Suprapubic skin (tissue), 4 donors: ENCODE measurements at regions not wholly inside any gene's neighbourhood (a gene's known extent, or its start where the extent isn't known, plus 50 kb on each side); places are given as distances from the start of the nearest gene placed in this dataset.

Source experiments
- DNase-seq, 2 donors: peaks; one replicate each; pipeline ENCODE4 v3.0.0-alpha.2; 2019; ENCODE audit warnings: low spot score in 2 of 2
- H3K27ac ChIP-seq: fragments of 200-600 bp; sonication (generic); one replicate; pipeline ENCODE4 v1.5.1; 2019
- H3K27me3 ChIP-seq: fragments of 200-600 bp; sonication (generic); one replicate; pipeline ENCODE4 v1.5.1; 2019
- H3K36me3 ChIP-seq: fragments of 200-600 bp; sonication (generic); one replicate; pipeline ENCODE4 v1.5.1; 2019
- H3K4me1 ChIP-seq: fragments of 200-600 bp; sonication (generic); one replicate; pipeline ENCODE4 v1.5.1; 2019
- H3K4me3 ChIP-seq: fragments of 200-600 bp; sonication (generic); one replicate; pipeline ENCODE4 v1.5.1; 2019; ENCODE audit warnings: mild to moderate bottlenecking
- H3K9me3 ChIP-seq: fragments of 200-600 bp; sonication (generic); one replicate; pipeline ENCODE4 v1.5.1; 2019
- CTCF ChIP-seq, 2 donors: fragments of 200-600 bp in 1 of 2; fragments of 450-650 bp in 1 of 2; sonication (generic) in 1 of 2; IDR thresholded peaks; one replicate each; pipeline ENCODE4 v1.5.1; 2016 to 2019; ENCODE audit warnings: antibody characterized with exemption in 2 of 2, mild to moderate bottlenecking in 1 of 2, moderate library complexity in 1 of 2
- EP300 ChIP-seq: sonication (generic); formaldehyde crosslinking; IDR thresholded peaks from one replicate; pipeline ENCODE4 v1.6.1; 2017; ENCODE audit warnings: antibody characterized with exemption
- POLR2A ChIP-seq, 2 donors: fragments of 450-650 bp; IDR thresholded peaks; one replicate each; pipeline ENCODE4 v1.6.1; 2017; ENCODE audit warnings: antibody characterized with exemption in 2 of 2, mild to moderate bottlenecking in 2 of 2, moderate library complexity in 2 of 2
- POLR2AphosphoS5 ChIP-seq, 3 donors: sonication (generic); formaldehyde crosslinking; IDR thresholded peaks; one replicate each; pipeline ENCODE4 v1.6.1; 2017; ENCODE audit warnings: antibody characterized with exemption in 3 of 3
- WGBS: methylation state at CpG from one replicate; pipeline ENCODE4 v1.1.5; 2018; 5-methylcytosine and 5-hydroxymethylcytosine counted together

GRCh38 chr1:61523893-61524605 lies 200.9 kb downstream of the TM2D1 start:
- DNase-seq, result no peak
- Histone ChIP-seq H3K9me3 (no peaks in the 10 kb centered on the region), H3K27ac (no peak overlapping the region), H3K4me3 (no peak overlapping the region), H3K27me3 (no peaks in the 10 kb centered on the region), H3K4me1 (no peaks in the 10 kb centered on the region), H3K36me3 (no peaks in the 10 kb centered on the region)
- WGBS, result 74% methylated on average over 1 of the region's 1 CpG
- TF ChIP-seq EP300, result no peak
- TF ChIP-seq POLR2AphosphoS5 (IDR thresholded peaks at IDR 0.05), result no peak
- no peak for TF ChIP-seq CTCF (IDR thresholded peaks at IDR 0.05)
- no peak for TF ChIP-seq POLR2A (IDR thresholded peaks at IDR 0.05)

GRCh38 chr1:61523229-61523628 lies 201.7 kb downstream of the TM2D1 start:
- Histone ChIP-seq H3K4me1 (no peaks in the 10 kb centered on the region), H3K27ac (no peak overlapping the region), H3K9me3 (no peaks in the 10 kb centered on the region), H3K4me3 (no peak overlapping the region), H3K36me3 (no peaks in the 10 kb centered on the region), H3K27me3 (no peaks in the 10 kb centered on the region)
- DNase-seq, result no peak
- WGBS, result 83% methylated on average over 1 of the region's 1 CpG
- TF ChIP-seq CTCF (IDR thresholded peaks at IDR 0.05) (no peak), POLR2A (IDR thresholded peaks at IDR 0.05) (no peak), EP300 (no peak), POLR2AphosphoS5 (IDR thresholded peaks at IDR 0.05) (no peak)

- H3K4me1 ChIP-seq, result no peaks in the 10 kb centered on the region
- H3K4me3 ChIP-seq, result no peak overlapping the region
- no peaks in the 10 kb centered on the region for H3K27me3 ChIP-seq
- no peaks in the 10 kb centered on the region for H3K36me3 ChIP-seq
- no peak overlapping the region for H3K27ac ChIP-seq
- TF ChIP-seq EP300 (no peak), CTCF (IDR thresholded peaks at IDR 0.05) (no peak), POLR2A (IDR thresholded peaks at IDR 0.05) (no peak), POLR2AphosphoS5 (IDR thresholded peaks at IDR 0.05) (no peak)
- H3K9me3 ChIP-seq, result no peaks in the 10 kb centered on the region
- no peak for DNase-seq
Observed at GRCh38 chr1:61520401-61520800, 204.5 kb downstream of the TM2D1 start.

GRCh38 chr1:61519631-61520030 lies 205.3 kb downstream of the TM2D1 start:
- Histone ChIP-seq H3K27me3 (no peaks in the 10 kb centered on the region), H3K36me3 (no peaks in the 10 kb centered on the region), H3K27ac (no peak overlapping the region), H3K9me3 (no peaks in the 10 kb centered on the region), H3K4me1 (no peaks in the 10 kb centered on the region), H3K4me3 (no peak overlapping the region)
- no peak for DNase-seq
- TF ChIP-seq POLR2AphosphoS5 (IDR thresholded peaks at IDR 0.05) (no peak), EP300 (no peak), POLR2A (IDR thresholded peaks at IDR 0.05) (no peak), CTCF (IDR thresholded peaks at IDR 0.05) (no peak)
- 63% methylated on average over 2 of the region's 2 CpGs for WGBS

GRCh38 chr1:61518670-61519400 lies 206.1 kb downstream of the TM2D1 start:
- no peaks in the 10 kb centered on the region for H3K4me1 ChIP-seq
- no peak overlapping the region for H3K27ac ChIP-seq
- no peak overlapping the region for H3K4me3 ChIP-seq
- DNase-seq, result no peak
- H3K27me3 ChIP-seq, result no peaks in the 10 kb centered on the region
- 65% methylated on average over 1 of the region's 1 CpG for WGBS
- peak in 1 of 2 donors; percentile 6 for TF ChIP-seq CTCF (IDR thresholded peaks at IDR 0.05)
- no peak for TF ChIP-seq EP300
- H3K36me3 ChIP-seq, result no peaks in the 10 kb centered on the region
- H3K9me3 ChIP-seq, result no peaks in the 10 kb centered on the region
